OCI-LY7 (cell line): ENCODE measurements at regions not wholly inside any gene's neighbourhood (a gene's known extent, or its start where the extent isn't known, plus 50 kb on each side); places are given as distances from the start of the nearest gene placed in this dataset.

Experiments
- BruUV-seq: library from RNA; stranded (reverse); fragments of 400-500 nt; replicated peaks from 2 replicates; lab custom pipeline; 2021; lab: Mats Ljungman, UMichigan
- CTCF ChIA-PET: fragments of 300-600 bp; sonication (Branson Sonifier 250); formaldehyde crosslinking; loops from one replicate; lab custom pipeline; 2022; ENCODE audit warnings: antibody characterized with exemption; ENCODE audit not compliant: unreplicated experiment; lab: Charles Lee
- POLR2A ChIA-PET: fragments of 300-600 bp; sonication (Branson Sonifier 250); formaldehyde crosslinking; loops from one replicate; lab custom pipeline; 2022; ENCODE audit warnings: antibody characterized with exemption; lab: Charles Lee
- DNase-seq: peaks from one replicate; pipeline ENCODE4 v3.0.0-alpha.2; 2015; ENCODE audit warnings: low spot score
- H2AFZ ChIP-seq: fragments of 200-600 bp; sonication (generic), shearing (Covaris generic); 2 replicates; pipeline ENCODE4 v1.6.1; 2014; ENCODE audit warnings: mild to moderate bottlenecking, antibody characterized with exemption, low read length, moderate library complexity
- H3K27ac ChIP-seq: fragments of 200-600 bp; sonication (generic); 2 replicates; pipeline ENCODE4 v1.5.1; 2014; ENCODE audit warnings: mixed run types, low read depth, mild to moderate bottlenecking, moderate library complexity, low read length, inconsistent platforms; ENCODE audit not compliant: poor library complexity, severe bottlenecking
- H3K36me3 ChIP-seq: fragments of 200-600 bp; sonication (generic); 2 replicates; pipeline ENCODE4 v1.6.1; 2014; ENCODE audit warnings: mild to moderate bottlenecking, antibody characterized with exemption, low read length, moderate library complexity, mixed read lengths; ENCODE audit not compliant: insufficient read depth
- H3K4me1 ChIP-seq: fragments of 200-600 bp; sonication (generic); 2 replicates; pipeline ENCODE4 v1.5.1; 2014; ENCODE audit warnings: mild to moderate bottlenecking, low read length; ENCODE audit not compliant: insufficient read depth, poor library complexity, severe bottlenecking
- H3K4me2 ChIP-seq: fragments of 200-600 bp; sonication (generic); 2 replicates; pipeline ENCODE4 v1.6.1; 2014; ENCODE audit warnings: mild to moderate bottlenecking, low read length
- H3K4me3 ChIP-seq: fragments of 200-600 bp; sonication (generic); 2 replicates; pipeline ENCODE4 v1.5.1; 2014; ENCODE audit warnings: mild to moderate bottlenecking, low read depth, low read length; ENCODE audit not compliant: poor library complexity, severe bottlenecking
- H3K79me2 ChIP-seq: fragments of 200-600 bp; sonication (generic); 2 replicates; pipeline ENCODE4 v1.6.1; 2016; ENCODE audit warnings: low read depth, mild to moderate bottlenecking, low read length, moderate library complexity, mixed read lengths; ENCODE audit not compliant: insufficient read depth
- H3K9me2 ChIP-seq: fragments of 200-600 bp; sonication (generic); 2 replicates; pipeline ENCODE4 v1.6.1; 2016; ENCODE audit warnings: mild to moderate bottlenecking, low read length, mixed read lengths; ENCODE audit not compliant: insufficient read depth
- H3K9me3 ChIP-seq: fragments of 200-600 bp; sonication (generic); 2 replicates; pipeline ENCODE4 v1.6.1; 2014; ENCODE audit warnings: mild to moderate bottlenecking, mixed run types, low read length, mixed read lengths
- H4K20me1 ChIP-seq: fragments of 200-600 bp; sonication (generic); 2 replicates; pipeline ENCODE4 v1.6.1; 2014; ENCODE audit warnings: mild to moderate bottlenecking, antibody characterized with exemption, low read length, moderate library complexity, mixed read lengths; ENCODE audit not compliant: insufficient read depth
- EZH2phosphoT487 ChIP-seq: fragments of 200-600 bp; sonication (generic); IDR thresholded peaks from 2 replicates; pipeline ENCODE4 v1.6.1; 2018; ENCODE audit warnings: low read depth, borderline replicate concordance, mild to moderate bottlenecking, mixed run types, antibody characterized with exemption, low read length, moderate library complexity, mixed read lengths
- intact Hi-C: fragments of 100-400 bp; cut with micrococcal nuclease; formaldehyde crosslinking; loops from one replicate; pipeline ENCODE4 v1.10.0; 2022; ENCODE audit not compliant: unreplicated experiment
- TF ChIP-seq, protein P1 (sequence below): fragments of 200-600 bp; sonication (generic); conservative IDR thresholded peaks from 2 replicates; pipeline ENCODE4 v1.5.1; 2014; ENCODE audit warnings: mild to moderate bottlenecking, antibody characterized with exemption, low read length, moderate library complexity, mixed read lengths

DNA sequence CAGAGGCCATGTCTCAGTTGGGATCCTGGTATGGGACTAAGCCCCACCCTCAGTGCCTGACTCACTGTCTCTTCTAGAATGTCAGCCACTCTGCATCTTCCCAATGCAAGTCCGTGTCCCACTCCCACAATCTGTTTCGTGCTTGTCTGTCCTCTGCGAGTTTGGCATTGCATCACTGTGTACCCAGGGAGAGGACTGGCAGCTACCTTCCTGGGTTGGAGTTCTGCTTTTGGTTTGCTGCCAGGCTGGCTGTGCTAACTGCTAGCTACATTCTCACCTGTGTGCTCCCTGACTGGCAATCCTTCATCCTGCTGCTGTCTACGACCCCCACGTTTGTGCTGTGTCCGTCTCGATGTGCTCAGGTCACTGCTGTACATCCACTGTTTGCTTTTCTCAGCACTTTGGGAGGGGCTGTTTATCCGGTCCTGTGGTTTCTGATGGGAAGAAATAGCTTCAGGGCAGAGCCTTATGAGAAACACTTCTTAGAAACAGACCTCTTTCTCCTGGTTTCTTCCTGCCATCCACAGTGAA is 56.0 kb upstream of the GLI3 start:
- no peaks in the 10 kb centered on the region for H3K79me2 ChIP-seq
- no peak overlapping the region for H3K27ac ChIP-seq
- no peaks in the 10 kb centered on the region for H3K9me2 ChIP-seq
- H3K9me3 ChIP-seq = no peaks in the 10 kb centered on the region
- no peak for TF ChIP-seq EZH2phosphoT487
- TF ChIP-seq, protein P1, sequence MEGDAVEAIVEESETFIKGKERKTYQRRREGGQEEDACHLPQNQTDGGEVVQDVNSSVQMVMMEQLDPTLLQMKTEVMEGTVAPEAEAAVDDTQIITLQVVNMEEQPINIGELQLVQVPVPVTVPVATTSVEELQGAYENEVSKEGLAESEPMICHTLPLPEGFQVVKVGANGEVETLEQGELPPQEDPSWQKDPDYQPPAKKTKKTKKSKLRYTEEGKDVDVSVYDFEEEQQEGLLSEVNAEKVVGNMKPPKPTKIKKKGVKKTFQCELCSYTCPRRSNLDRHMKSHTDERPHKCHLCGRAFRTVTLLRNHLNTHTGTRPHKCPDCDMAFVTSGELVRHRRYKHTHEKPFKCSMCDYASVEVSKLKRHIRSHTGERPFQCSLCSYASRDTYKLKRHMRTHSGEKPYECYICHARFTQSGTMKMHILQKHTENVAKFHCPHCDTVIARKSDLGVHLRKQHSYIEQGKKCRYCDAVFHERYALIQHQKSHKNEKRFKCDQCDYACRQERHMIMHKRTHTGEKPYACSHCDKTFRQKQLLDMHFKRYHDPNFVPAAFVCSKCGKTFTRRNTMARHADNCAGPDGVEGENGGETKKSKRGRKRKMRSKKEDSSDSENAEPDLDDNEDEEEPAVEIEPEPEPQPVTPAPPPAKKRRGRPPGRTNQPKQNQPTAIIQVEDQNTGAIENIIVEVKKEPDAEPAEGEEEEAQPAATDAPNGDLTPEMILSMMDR = no peak
- H3K4me3 ChIP-seq = no peak overlapping the region
- no peaks in the 10 kb centered on the region for H4K20me1 ChIP-seq
- no peak overlapping the region for H3K4me2 ChIP-seq
- no peak overlapping the region for H2AFZ ChIP-seq
- BruUV-seq = no TSS peak
- no peak for DNase-seq
- H3K36me3 ChIP-seq = no peaks in the 10 kb centered on the region
- ChIA-PET CTCF (no interaction called here), POLR2A (no interaction called here)
- intact Hi-C loops = no loop called here
- no peaks in the 10 kb centered on the region for H3K4me1 ChIP-seq

DNA sequence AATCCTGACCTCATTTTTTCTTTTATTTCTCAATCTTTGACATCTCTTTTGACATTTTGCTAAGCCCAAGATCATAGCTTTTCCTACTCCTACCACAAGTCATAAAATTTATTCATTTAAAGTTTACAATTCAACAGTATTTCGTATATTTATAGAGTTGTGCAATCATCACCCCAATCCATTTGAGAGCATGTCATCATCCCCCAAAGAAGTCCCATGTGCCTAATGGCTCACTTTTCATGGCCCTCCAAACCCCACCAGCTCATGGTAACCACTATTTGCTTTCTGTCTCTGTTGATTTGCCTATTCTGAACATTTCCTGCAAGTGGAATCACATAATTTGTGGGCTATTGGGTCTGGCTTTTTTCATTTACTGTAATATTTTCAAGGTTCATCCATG is 52.5 kb upstream of the GLI3 start:
- Histone ChIP-seq H2AFZ (no peak overlapping the region), H3K4me3 (no peak overlapping the region), H3K79me2 (no peaks in the 10 kb centered on the region), H3K27ac (no peak overlapping the region), H3K36me3 (no peaks in the 10 kb centered on the region), H3K4me1 (no peaks in the 10 kb centered on the region), H3K9me3 (no peaks in the 10 kb centered on the region), H4K20me1 (no peaks in the 10 kb centered on the region), H3K9me2 (no peaks in the 10 kb centered on the region), H3K4me2 (no peak overlapping the region)
- ChIA-PET CTCF (no interaction called here), POLR2A (no interaction called here)
- DNase-seq = no peak
- intact Hi-C loops = no loop called here
- no TSS peak for BruUV-seq
- TF ChIP-seq EZH2phosphoT487 = no peak
- TF ChIP-seq, protein P1 = no peak
